ENCODE measurements at regions not wholly inside any gene's neighbourhood (a gene's known extent, or its start where the extent isn't known, plus 50 kb on each side); places are given as distances from the start of the nearest gene placed in this dataset.
"Not testable (repeated sequence)": the region's sequence is repeated elsewhere in the genome, so short reads cannot be mapped to it uniquely, and the experiment has no call there.

DNA sequence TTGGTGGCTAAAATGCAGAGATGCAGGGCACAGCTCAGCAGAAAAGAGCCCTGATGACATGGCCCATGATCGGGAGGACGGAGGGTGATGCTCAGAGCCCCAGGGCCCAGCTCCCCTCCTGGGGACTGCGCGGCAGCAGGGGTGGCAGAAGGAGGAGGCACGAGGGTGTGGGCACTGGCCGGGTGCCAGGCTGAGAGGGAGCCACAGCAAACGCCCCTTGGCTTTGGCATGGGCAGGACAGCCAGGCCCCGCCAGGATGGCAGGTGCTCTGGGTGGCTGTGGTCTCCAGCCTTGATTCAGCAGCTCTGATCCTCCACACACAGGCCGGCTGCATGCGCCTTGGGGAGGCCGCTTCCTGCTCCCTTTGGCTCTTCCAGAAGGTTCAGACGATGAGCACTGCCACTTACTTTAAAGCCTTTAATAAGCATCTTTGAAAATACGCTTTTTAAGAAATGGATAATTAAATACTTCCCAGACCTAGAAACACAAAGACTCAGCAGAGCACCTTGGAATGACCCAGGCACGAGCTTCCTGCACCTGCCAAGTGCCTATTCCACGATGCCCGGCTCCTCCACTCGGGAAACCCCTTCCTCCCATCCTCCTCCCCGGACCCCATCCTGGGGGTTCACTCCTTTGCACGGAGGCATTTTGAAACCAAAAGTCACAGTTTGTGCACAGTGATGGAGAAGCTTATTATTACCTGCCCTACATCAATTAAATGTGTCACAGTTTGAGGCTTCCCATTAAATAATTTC is 78.5 kb upstream of the SNTG2 start:
- TF ChIP-seq CTCF (IDR thresholded peaks at IDR 0.05; ENCODE audit: unreplicated experiment) = no peak
- Mint-ChIP-seq H3K4me1 (ENCODE audit: low read depth) (peaks cover 1% of the 10 kb centered on the region), H3K36me3 (ENCODE audit: insufficient read depth) (no peaks in the 10 kb centered on the region), H3K27me3 (peaks cover 24% of the 10 kb centered on the region), H3K9me3 (ENCODE audit: low read depth) (no peaks in the 10 kb centered on the region), H3K4me3 (ENCODE audit: low read depth) (no peak overlapping the region), H3K27ac (no peak overlapping the region)
- no peak for DNase-seq (ENCODE audit: low spot score, unreplicated experiment)

DNA sequence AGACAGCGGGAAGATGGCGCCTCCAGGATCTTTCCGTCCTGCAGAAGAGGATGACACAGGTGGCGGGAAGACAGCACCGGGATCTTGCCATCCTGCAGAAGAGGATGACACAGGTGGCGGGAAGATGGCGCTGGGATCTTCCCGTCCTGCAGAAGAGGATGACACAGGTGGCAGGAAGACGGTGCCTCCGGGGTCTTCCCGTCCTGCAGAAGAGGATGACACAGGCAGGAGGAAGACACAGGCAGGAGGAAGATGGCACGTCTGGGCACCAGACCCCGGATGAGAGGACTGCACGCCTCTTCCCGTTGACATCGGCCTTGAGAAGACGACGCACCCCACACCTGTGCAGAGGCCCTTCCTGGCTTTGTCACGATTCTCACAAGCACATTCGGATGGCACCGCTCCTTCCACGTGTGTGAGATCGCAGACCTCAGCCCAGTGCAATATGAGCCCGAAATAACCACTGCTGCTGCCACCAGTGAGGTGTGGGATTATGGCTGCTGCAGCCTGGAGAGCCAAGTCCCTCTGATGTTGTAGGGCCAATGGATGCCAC is 79.4 kb upstream of the SNTG2 start:
- H3K36me3 Mint-ChIP-seq (ENCODE audit: insufficient read depth) = no peaks in the 10 kb centered on the region
- no peaks in the 10 kb centered on the region for H3K9me3 Mint-ChIP-seq (ENCODE audit: low read depth)
- H3K4me1 Mint-ChIP-seq (ENCODE audit: low read depth) = peaks cover 8% of the 10 kb centered on the region
- peaks cover 29% of the 10 kb centered on the region for H3K27me3 Mint-ChIP-seq
- no peak overlapping the region for H3K27ac Mint-ChIP-seq
- TF ChIP-seq CTCF (IDR thresholded peaks at IDR 0.05; ENCODE audit: unreplicated experiment) = no peak
- DNase-seq (ENCODE audit: low spot score, unreplicated experiment) = no peak
- H3K4me3 Mint-ChIP-seq (ENCODE audit: low read depth) = no peak overlapping the region

DNA sequence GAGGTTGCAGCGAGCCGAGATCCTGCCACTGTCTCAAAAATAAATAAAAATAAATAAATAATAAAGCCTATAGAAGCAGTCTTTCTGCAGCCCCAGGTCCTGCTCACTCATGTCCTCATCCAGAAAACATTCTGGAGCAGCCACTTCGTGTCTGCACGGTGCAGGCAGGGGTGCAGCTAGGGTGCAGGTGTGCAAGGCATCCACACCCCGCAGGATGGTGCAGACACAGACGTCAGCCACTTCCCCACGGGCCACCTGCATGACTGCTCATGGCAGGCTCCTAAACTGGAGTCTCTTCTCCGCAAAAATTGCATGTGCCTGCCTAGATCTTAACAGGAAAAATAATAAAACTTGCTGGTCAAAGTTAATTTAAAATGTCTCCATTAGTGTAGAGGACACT is 80.2 kb upstream of the SNTG2 start:
- H3K4me3 Mint-ChIP-seq (ENCODE audit: low read depth) = no peak overlapping the region
- DNase-seq (ENCODE audit: low spot score, unreplicated experiment) = no peak
- H3K36me3 Mint-ChIP-seq (ENCODE audit: insufficient read depth) = no peaks in the 10 kb centered on the region
- peaks cover 16% of the 10 kb centered on the region for H3K4me1 Mint-ChIP-seq (ENCODE audit: low read depth)
- TF ChIP-seq CTCF (IDR thresholded peaks at IDR 0.05; ENCODE audit: unreplicated experiment) = no peak
- H3K27ac Mint-ChIP-seq = no peak overlapping the region
- H3K27me3 Mint-ChIP-seq = peaks cover 29% of the 10 kb centered on the region
- no peaks in the 10 kb centered on the region for H3K9me3 Mint-ChIP-seq (ENCODE audit: low read depth)

GRCh38 chr2:869894-870293 is 80.8 kb upstream of the SNTG2 start:
- no peaks in the 10 kb centered on the region for H3K36me3 Mint-ChIP-seq (ENCODE audit: insufficient read depth)

DNA sequence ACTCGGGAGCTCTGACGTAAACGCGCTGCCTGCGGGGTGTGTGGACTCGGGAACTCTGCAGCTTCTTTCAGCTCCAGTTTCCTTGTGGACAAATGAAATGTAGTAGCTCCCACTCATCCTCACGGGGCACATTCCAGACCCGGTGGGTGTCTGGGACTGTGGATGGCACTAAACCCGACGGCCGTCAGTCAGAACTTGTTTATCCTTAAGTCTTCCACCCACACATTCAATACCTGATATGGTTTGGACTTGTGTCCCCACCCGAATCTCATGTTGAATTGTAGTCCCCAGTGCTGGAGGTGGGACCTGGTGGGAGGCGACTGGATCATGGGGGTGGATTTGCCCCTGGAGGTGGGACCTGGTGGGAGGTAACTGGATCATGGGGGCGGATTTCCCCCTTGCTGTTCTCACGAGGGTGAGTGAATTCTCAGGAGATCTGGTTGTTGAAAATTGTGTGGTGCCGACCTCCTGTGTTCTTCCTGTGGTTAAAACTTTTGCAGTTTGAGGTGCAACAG is 81.2 kb upstream of the SNTG2 start:
- DNase-seq (ENCODE audit: low spot score, unreplicated experiment) = no peak
- no peak for TF ChIP-seq CTCF (IDR thresholded peaks at IDR 0.05; ENCODE audit: unreplicated experiment)
- no peak overlapping the region for H3K4me3 Mint-ChIP-seq (ENCODE audit: low read depth)
- no peaks in the 10 kb centered on the region for H3K9me3 Mint-ChIP-seq (ENCODE audit: low read depth)
- H3K27ac Mint-ChIP-seq = no peak overlapping the region
- H3K27me3 Mint-ChIP-seq = peaks cover 26% of the 10 kb centered on the region
- H3K36me3 Mint-ChIP-seq (ENCODE audit: insufficient read depth) = no peaks in the 10 kb centered on the region
- peaks cover 16% of the 10 kb centered on the region for H3K4me1 Mint-ChIP-seq (ENCODE audit: low read depth)

More at GRCh38 chr2:869894-870293, 80.8 kb upstream of the SNTG2 start:
- Mint-ChIP-seq H3K4me3 (ENCODE audit: low read depth) (no peak overlapping the region), H3K27ac (no peak overlapping the region), H3K9me3 (ENCODE audit: low read depth) (no peaks in the 10 kb centered on the region), H3K27me3 (peaks cover 26% of the 10 kb centered on the region), H3K4me1 (ENCODE audit: low read depth) (peaks cover 16% of the 10 kb centered on the region)
- TF ChIP-seq CTCF (IDR thresholded peaks at IDR 0.05; ENCODE audit: unreplicated experiment) = no peak
- no peak for DNase-seq (ENCODE audit: low spot score, unreplicated experiment)

GRCh38 chr2:868857-869256 is 81.8 kb upstream of the SNTG2 start:
- H3K4me1 Mint-ChIP-seq (ENCODE audit: low read depth) = peaks cover 16% of the 10 kb centered on the region
- H3K27ac Mint-ChIP-seq; H3K9me3 Mint-ChIP-seq (ENCODE audit: low read depth); DNase-seq (ENCODE audit: low spot score, unreplicated experiment); H3K4me3 Mint-ChIP-seq (ENCODE audit: low read depth); H3K36me3 Mint-ChIP-seq (ENCODE audit: insufficient read depth): not testable (repeated sequence)
- H3K27me3 Mint-ChIP-seq = peaks cover 26% of the 10 kb centered on the region
